ENCODE measurements at regions not wholly inside any gene's neighbourhood (a gene's known extent, or its start where the extent isn't known, plus 50 kb on each side); places are given as distances from the start of the nearest gene placed in this dataset.

DNA sequence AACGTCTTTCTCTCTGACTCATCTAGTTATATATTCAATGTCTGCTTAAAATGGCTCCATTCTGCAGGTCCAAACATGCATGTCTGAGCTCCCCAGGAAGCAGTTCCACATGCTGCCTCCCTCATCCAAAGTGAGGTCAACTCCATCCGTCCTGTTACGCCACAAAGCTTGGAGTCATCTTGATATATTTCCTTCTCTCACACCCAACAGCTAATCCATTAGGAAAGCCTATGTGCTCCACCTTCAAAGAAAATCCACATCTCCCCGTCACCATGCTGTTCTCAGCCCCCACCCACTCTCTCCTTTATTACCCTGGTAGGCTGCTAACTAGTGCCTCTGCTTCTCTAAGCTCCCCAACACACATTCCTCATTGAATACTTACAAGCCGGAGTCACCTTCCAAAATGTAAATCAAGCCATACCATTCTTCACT lies 130.2 kb upstream of the SYNDIG1 start:
- no peaks in the 10 kb centered on the region for H3K4me1 ChIP-seq
- H3K36me3 ChIP-seq (replicated peaks) = no peaks in the 10 kb centered on the region
- H3K27me3 ChIP-seq (ENCODE audit: low read depth) = no peaks in the 10 kb centered on the region
- no peak overlapping the region for H3K4me3 ChIP-seq
- no peaks in the 10 kb centered on the region for H3K9me3 ChIP-seq
- in situ Hi-C loops (cut with MboI; ENCODE audit: low sequenced_read_pairs) = no loop called here
- DNase-seq (ENCODE audit: low spot score in 2 of 2) = no peak

DNA sequence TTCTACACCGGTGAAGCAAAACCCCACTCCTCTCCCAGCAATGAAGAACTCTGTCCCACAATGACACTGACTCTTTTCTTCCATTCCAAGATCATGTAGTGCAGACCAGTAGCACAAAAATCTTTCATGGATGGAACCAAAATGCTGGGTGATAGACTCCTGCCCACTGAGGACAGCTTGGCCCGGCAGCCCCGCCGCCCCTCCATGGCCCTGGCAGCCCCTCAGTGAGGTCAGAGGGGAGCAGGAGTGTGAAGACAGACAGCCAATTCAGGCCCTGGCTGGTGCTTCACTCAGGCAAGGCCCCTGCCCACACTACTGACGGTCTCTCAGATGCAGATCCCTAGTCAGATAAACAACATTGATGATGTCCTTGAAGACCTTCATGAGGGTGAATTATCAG lies 131.9 kb upstream of the SYNDIG1 start:
- Histone ChIP-seq H3K9me3 (no peaks in the 10 kb centered on the region), H3K4me1 (no peaks in the 10 kb centered on the region), H3K4me3 (no peak overlapping the region), H3K36me3 (replicated peaks) (no peaks in the 10 kb centered on the region), H3K27me3 (ENCODE audit: low read depth) (no peaks in the 10 kb centered on the region)
- in situ Hi-C loops (cut with MboI; ENCODE audit: low sequenced_read_pairs) = no loop called here
- no peak for DNase-seq (ENCODE audit: low spot score in 2 of 2)

DNA sequence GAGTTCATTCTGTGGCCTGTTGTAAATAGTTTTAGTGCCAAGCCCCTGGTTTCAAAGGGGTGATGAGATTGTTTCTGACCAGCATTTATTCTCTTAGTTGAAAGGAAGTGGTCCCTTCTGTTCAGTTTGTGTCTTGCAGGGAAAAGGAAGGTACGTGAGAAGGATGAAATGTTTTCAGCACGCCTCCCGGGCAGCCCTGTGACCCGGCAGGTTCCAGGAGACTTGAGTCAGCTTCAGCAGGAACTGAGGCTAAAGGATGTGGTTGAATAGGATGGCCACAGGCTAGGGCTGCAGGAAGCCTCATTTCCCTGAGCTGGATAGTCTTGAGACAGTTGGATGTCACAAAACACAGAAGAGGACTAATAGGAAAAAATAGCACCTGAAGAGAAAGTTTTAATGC lies 132.4 kb upstream of the SYNDIG1 start:
- Histone ChIP-seq H3K4me3 (no peak overlapping the region), H3K36me3 (replicated peaks) (no peaks in the 10 kb centered on the region), H3K4me1 (no peaks in the 10 kb centered on the region), H3K9me3 (no peaks in the 10 kb centered on the region), H3K27me3 (ENCODE audit: low read depth) (no peaks in the 10 kb centered on the region)
- no peak for DNase-seq (ENCODE audit: low spot score in 2 of 2)
- in situ Hi-C loops (cut with MboI; ENCODE audit: low sequenced_read_pairs) = no loop called here

DNA sequence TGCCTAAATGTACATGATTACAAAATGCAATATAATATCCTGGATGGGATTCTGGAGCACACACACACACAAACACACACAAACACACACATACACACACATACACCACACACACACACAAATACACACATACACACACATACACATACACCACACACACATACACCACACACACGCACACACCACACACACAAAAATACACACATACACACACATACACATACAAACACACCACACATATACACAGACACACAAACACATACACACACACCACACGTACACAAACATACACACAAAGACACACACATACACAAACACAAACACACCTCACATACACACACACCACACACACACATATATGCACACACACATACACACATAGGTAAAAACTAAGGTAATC lies 134.6 kb upstream of the SYNDIG1 start:
- Histone ChIP-seq H3K27me3 (ENCODE audit: low read depth) (no peaks in the 10 kb centered on the region), H3K36me3 (replicated peaks) (no peaks in the 10 kb centered on the region), H3K9me3 (no peaks in the 10 kb centered on the region), H3K4me1 (no peaks in the 10 kb centered on the region), H3K4me3 (no peak overlapping the region)
- DNase-seq (ENCODE audit: low spot score in 2 of 2) = no peak
- in situ Hi-C loops (cut with MboI; ENCODE audit: low sequenced_read_pairs) = no loop called here

DNA sequence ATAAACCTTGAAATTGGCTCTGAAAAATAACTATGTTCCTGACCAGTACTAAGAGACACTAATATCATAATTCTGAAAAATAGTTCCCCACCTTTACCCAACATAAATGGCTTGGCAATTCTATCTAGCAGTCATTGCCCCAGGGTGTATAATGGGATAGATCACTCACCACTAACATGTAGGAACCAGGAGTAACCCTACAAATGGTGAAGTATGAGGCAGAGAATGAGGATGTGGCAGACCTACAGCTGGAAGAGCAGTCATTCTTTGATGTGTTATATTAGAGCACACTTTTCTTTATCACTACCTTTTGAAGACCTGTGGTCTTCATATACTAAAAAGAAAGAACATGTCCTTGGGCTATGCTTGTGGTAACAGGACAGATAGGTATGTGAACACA lies 136.5 kb upstream of the SYNDIG1 start:
- Histone ChIP-seq H3K36me3 (replicated peaks) (no peaks in the 10 kb centered on the region), H3K27me3 (ENCODE audit: low read depth) (no peaks in the 10 kb centered on the region), H3K9me3 (no peaks in the 10 kb centered on the region), H3K4me3 (no peak overlapping the region), H3K4me1 (no peaks in the 10 kb centered on the region)
- DNase-seq (ENCODE audit: low spot score in 2 of 2) = no peak
- in situ Hi-C loops (cut with MboI; ENCODE audit: low sequenced_read_pairs) = no loop called here

DNA sequence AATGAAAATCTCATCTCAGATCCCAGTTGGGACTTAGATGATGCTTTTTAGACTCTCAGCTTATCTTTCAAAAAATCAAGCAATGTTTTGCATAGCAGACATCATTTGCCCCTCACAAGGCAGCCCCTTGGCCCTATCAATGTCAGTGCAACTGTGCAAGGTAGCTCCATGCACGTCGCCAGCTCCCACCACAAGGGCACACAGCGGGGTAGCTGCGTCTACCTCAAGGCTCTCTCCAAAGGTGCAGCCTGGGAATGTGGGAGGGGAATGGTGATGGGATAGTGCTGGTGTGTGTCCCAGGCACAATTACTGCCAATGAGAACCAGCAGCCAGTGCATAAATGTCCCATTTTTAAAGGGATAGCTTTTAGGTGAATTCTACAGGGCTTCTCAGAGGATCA lies 137.5 kb upstream of the SYNDIG1 start:
- no peaks in the 10 kb centered on the region for H3K27me3 ChIP-seq (ENCODE audit: low read depth)
- H3K4me3 ChIP-seq = no peak overlapping the region
- no peaks in the 10 kb centered on the region for H3K36me3 ChIP-seq (replicated peaks)
- no peaks in the 10 kb centered on the region for H3K9me3 ChIP-seq
- no peak for DNase-seq (ENCODE audit: low spot score in 2 of 2)
- in situ Hi-C loops (cut with MboI; ENCODE audit: low sequenced_read_pairs) = no loop called here
- H3K4me1 ChIP-seq = no peaks in the 10 kb centered on the region

DNA sequence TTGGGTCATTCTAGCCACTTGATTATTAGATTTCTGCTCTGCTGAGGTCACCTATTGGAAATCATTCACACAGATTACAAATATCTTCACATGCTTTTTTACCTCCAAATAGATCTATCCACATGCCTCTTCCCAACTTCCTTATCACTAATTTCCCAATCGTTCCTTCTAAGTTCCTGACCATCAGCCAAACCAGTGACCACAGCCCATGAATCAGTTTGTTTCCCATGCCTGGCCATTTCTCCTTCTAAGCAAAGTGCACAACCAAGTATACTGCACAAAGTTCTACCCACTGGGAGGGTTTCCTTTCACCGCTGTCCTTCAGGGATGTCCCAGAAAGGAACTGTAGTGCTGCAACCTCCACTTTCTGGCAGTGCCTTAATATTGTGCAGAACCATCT lies 140.5 kb upstream of the SYNDIG1 start:
- H3K36me3 ChIP-seq (replicated peaks) = no peaks in the 10 kb centered on the region
- H3K4me3 ChIP-seq = no peak overlapping the region
- in situ Hi-C loops (cut with MboI; ENCODE audit: low sequenced_read_pairs) = no loop called here
- no peaks in the 10 kb centered on the region for H3K27me3 ChIP-seq (ENCODE audit: low read depth)
- no peaks in the 10 kb centered on the region for H3K4me1 ChIP-seq
- DNase-seq (ENCODE audit: low spot score in 2 of 2) = no peak
- no peaks in the 10 kb centered on the region for H3K9me3 ChIP-seq

DNA sequence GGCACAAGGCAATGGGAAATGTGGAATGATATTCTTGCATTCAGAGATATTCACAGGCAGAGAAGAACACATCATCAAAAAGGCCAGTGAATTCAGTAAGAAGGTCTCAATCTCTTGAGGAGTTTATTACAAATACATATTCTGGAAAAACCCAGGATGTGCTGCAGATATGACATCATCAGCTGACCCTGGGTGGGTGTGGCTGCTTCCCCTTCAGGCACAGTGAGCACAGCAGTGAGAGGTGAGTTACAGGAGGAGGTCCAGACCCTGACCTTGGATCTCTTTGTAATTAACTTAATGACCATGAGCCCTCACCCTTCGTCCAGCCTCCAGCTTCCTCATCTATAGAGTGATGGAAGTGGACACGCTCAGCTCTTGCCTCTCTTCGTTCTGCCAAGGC lies 147.5 kb upstream of the SYNDIG1 start:
- Histone ChIP-seq H3K4me3 (no peak overlapping the region), H3K27me3 (ENCODE audit: low read depth) (no peaks in the 10 kb centered on the region), H3K9me3 (no peaks in the 10 kb centered on the region), H3K36me3 (replicated peaks) (no peaks in the 10 kb centered on the region), H3K4me1 (no peaks in the 10 kb centered on the region)
- in situ Hi-C loops (cut with MboI; ENCODE audit: low sequenced_read_pairs) = no loop called here
- no peak for DNase-seq (ENCODE audit: low spot score in 2 of 2)

DNA sequence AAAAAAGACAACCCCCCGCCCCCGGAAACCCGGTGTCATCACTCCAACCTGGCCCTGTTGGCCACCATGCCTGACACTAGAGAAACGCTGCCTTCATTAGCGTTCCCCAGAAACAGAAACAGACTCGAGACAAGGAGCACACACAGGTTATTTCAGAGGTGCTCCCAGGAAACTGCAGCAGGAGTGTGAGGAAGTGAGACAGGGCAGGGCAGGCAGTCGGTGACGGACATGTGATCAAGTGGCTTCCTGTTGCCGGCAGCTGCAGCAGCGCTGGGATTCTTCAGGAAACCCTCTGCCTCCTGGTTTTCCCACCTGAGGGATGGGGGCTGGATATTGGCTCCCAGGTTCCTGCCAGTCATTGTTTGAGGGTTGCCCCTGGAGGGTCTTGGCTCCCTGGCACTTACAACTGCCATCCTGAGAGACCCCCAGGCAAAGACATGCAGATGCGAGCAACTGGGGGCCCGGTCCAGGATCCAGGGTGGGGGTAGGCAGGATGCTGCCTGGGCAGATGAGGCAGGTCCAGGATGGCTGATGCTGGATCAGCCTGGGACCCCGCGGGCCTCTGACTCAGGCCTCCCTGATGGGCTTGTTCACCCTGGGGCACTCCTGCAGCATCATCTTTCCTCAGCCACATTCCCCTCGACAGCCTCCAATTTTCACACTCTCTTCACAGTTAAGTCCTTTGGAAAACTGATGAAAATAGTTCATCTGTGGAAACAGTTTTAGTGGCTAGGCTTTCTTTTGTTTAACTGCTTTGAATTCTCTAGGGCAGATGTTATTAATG lies 150.7 kb upstream of the SYNDIG1 start:
- in situ Hi-C loops (cut with MboI; ENCODE audit: low sequenced_read_pairs) = no loop called here
- Histone ChIP-seq H3K36me3 (replicated peaks) (no peaks in the 10 kb centered on the region), H3K4me1 (no peaks in the 10 kb centered on the region), H3K27me3 (ENCODE audit: low read depth) (no peaks in the 10 kb centered on the region), H3K9me3 (no peaks in the 10 kb centered on the region), H3K4me3 (no peak overlapping the region)
- no peak for DNase-seq (ENCODE audit: low spot score in 2 of 2)

DNA sequence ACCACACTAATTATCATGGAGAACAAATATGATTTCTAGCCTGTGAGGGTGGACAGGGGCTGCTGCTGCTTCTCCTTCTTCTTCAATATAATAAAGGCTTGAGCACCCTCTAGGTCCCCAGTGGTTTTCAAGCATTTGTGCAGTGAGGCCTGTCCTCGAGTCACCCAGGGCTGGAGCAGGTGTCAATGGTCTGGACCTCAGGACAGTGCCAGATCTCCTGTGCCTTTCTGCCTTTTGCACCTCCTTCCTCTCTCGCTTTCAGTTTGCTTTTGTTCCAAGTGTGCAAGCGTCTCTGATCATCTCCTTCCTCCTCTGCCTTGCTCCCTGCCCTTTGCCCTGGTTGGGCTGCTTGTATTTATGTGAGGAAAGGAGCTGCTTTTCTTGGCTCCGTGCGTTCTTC lies 152.2 kb upstream of the SYNDIG1 start:
- H3K9me3 ChIP-seq = no peaks in the 10 kb centered on the region
- in situ Hi-C loops (cut with MboI; ENCODE audit: low sequenced_read_pairs) = no loop called here
- no peaks in the 10 kb centered on the region for H3K4me1 ChIP-seq
- no peak overlapping the region for H3K4me3 ChIP-seq
- H3K27me3 ChIP-seq (ENCODE audit: low read depth) = no peaks in the 10 kb centered on the region
- DNase-seq (ENCODE audit: low spot score in 2 of 2) = no peak
- no peaks in the 10 kb centered on the region for H3K36me3 ChIP-seq (replicated peaks)

DNA sequence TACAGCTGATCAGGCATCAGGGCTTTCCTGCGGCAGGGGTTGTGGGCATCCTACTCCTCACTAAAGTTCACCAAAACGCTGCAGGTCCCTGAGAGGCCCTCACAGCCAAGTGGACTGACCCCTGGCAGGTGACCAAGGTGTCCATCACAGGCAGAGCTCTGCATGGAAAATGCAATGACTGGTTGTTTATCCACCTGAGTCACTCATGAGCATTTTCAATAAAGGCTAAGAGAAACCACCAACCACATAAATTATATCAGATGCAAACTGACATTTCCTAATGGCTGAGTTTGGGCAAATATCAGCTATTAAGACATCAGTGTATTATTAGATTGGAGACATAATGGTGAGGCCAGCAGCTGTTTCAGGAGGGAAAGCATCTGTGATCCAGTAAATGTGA lies 152.7 kb upstream of the SYNDIG1 start:
- no peaks in the 10 kb centered on the region for H3K4me1 ChIP-seq
- H3K4me3 ChIP-seq = no peak overlapping the region
- DNase-seq (ENCODE audit: low spot score in 2 of 2) = no peak
- H3K36me3 ChIP-seq (replicated peaks) = no peaks in the 10 kb centered on the region
- in situ Hi-C loops (cut with MboI; ENCODE audit: low sequenced_read_pairs) = no loop called here
- H3K27me3 ChIP-seq (ENCODE audit: low read depth) = no peaks in the 10 kb centered on the region
- H3K9me3 ChIP-seq = no peaks in the 10 kb centered on the region

DNA sequence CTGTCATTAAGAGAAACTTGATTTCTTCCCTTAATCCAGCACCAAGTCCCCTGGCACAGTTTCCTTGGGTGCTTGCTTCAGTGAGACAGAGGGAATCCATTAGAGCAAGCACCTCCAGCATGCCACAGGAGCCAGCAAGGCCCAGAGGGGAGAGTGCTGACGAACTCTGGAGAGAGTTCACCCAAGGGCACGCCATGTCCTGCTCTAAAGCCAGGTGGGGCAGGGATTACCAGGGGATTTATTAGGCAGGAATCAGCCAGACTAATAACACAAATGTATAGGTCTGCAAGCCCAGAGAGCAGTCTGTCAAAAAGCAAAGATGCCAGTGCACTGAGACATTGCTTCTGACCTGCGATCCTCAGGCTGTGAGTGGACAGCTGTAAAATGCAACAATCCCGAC lies 155.4 kb upstream of the SYNDIG1 start:
- DNase-seq (ENCODE audit: low spot score in 2 of 2) = no peak
- H3K4me3 ChIP-seq = no peak overlapping the region
- in situ Hi-C loops (cut with MboI; ENCODE audit: low sequenced_read_pairs) = no loop called here
- no peaks in the 10 kb centered on the region for H3K9me3 ChIP-seq
- H3K36me3 ChIP-seq (replicated peaks) = no peaks in the 10 kb centered on the region
- H3K27me3 ChIP-seq (ENCODE audit: low read depth) = no peaks in the 10 kb centered on the region
- H3K4me1 ChIP-seq = no peaks in the 10 kb centered on the region

DNA sequence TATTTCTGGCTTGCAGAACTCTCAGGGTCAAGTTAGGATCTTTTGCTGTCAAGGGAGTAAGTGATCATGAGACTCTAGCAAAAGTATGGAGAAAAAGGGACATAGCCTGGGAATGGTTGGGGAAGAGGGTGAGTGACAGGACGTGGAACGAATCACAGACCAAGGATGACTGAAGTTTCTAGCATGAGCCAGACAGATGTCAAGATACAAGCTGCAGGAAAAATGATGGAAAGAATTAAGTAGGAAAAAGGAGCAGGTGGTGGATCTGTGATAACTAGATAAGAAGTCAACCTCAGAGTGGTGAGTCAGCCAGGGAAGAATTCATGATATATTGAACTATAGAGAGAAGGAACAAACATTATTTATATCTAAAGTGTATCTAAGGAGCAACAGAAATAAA lies 159.8 kb upstream of the SYNDIG1 start:
- no peaks in the 10 kb centered on the region for H3K36me3 ChIP-seq (replicated peaks)
- H3K4me1 ChIP-seq = no peaks in the 10 kb centered on the region
- no peaks in the 10 kb centered on the region for H3K27me3 ChIP-seq (ENCODE audit: low read depth)
- in situ Hi-C loops (cut with MboI; ENCODE audit: low sequenced_read_pairs) = no loop called here
- no peak for DNase-seq (ENCODE audit: low spot score in 2 of 2)
- no peak overlapping the region for H3K4me3 ChIP-seq
- H3K9me3 ChIP-seq = no peaks in the 10 kb centered on the region

DNA sequence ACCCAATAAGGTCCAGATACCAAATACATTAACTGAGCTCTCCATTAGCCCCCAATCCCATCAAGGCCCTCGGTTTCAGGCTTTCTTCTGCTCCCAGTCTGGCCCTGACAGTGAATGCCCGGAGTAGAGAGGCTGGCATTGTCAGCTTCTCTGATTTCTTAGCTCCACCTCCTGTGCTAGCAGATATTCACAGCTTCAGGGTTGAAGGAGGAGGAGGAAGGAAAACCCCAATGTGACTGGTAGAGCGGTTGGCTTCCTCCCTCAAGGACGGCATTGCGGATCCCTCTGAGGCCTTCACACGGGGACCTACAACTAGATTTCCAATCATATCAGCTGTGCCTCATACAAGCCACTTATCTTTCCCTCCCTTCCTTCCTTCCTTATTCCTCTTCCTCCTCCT lies 164.1 kb upstream of the SYNDIG1 start:
- Histone ChIP-seq H3K4me1 (no peaks in the 10 kb centered on the region), H3K9me3 (no peaks in the 10 kb centered on the region), H3K4me3 (no peak overlapping the region), H3K36me3 (replicated peaks) (no peaks in the 10 kb centered on the region), H3K27me3 (ENCODE audit: low read depth) (no peaks in the 10 kb centered on the region)
- in situ Hi-C loops (cut with MboI; ENCODE audit: low sequenced_read_pairs) = no loop called here
- DNase-seq (ENCODE audit: low spot score in 2 of 2) = no peak

DNA sequence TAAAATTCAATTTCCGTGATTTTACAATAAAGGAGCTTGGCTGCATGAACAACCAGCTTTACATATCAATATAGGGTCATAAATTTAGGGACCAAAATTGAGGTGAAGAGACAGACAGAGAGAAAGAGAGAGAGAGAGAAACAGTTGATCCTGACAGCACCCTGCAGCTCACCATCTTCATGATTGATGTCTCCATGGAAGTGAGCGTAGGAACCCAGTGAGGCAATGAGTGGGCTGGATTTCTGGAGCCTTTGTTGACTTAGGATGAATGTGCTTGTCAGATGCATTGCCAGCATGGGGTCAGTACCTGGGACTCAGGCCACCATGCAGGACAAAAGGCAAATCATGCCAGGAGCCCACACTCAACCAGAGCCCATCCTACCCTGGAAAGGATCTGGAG lies 165.1 kb upstream of the SYNDIG1 start:
- no peaks in the 10 kb centered on the region for H3K9me3 ChIP-seq
- no peaks in the 10 kb centered on the region for H3K27me3 ChIP-seq (ENCODE audit: low read depth)
- H3K4me3 ChIP-seq = no peak overlapping the region
- H3K4me1 ChIP-seq = no peaks in the 10 kb centered on the region
- H3K36me3 ChIP-seq (replicated peaks) = no peaks in the 10 kb centered on the region
- in situ Hi-C loops (cut with MboI; ENCODE audit: low sequenced_read_pairs) = no loop called here
- DNase-seq (ENCODE audit: low spot score in 2 of 2) = no peak
